Hepatocyte (in vitro differentiated cells): ENCODE measurements at regions not wholly inside any gene's neighbourhood (a gene's known extent, or its start where the extent isn't known, plus 50 kb on each side); places are given as distances from the start of the nearest gene placed in this dataset.

Source experiments
- EZH2 ChIP-seq: fragments of 200-600 bp; sonication (generic); IDR thresholded peaks from 2 replicates; pipeline ENCODE4 v1.6.1; 2016; ENCODE audit warnings: antibody characterized with exemption, mild to moderate bottlenecking, borderline replicate concordance
- EZH2phosphoT487 ChIP-seq: fragments of 200-600 bp; sonication (generic); IDR thresholded peaks from one replicate; pipeline ENCODE4 v1.6.1; 2018; ENCODE audit warnings: antibody characterized with exemption, mild to moderate bottlenecking, low read depth, moderate library complexity; ENCODE audit not compliant: unreplicated experiment, severe bottlenecking
- TF ChIP-seq, protein P1 (sequence below): fragments of 200-600 bp; sonication (generic); IDR thresholded peaks from 2 replicates; pipeline ENCODE4 v1.5.1; 2016; ENCODE audit warnings: antibody characterized with exemption, mild to moderate bottlenecking; ENCODE audit not compliant: poor library complexity

DNA sequence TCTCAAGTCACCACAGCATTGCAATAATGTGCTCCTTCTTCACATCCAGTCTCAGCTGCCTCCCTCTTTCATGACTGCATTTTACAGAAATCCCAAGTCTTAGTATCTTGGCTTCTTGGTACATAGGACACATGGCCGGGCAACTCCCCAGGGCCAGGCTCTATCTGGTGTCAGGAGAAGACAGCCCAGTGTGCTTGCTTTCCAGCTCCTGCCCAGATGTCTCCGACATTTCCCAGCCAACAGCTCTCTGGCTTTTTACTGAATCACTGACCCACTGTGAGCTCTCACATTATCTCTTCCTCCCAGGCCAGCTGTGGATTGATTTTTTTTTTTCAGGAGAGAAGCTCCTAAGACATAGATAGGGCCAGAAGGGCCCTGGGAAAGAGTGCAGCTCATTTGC, 346.0 kb upstream of the C11orf87 start:
- TF ChIP-seq, protein P1, sequence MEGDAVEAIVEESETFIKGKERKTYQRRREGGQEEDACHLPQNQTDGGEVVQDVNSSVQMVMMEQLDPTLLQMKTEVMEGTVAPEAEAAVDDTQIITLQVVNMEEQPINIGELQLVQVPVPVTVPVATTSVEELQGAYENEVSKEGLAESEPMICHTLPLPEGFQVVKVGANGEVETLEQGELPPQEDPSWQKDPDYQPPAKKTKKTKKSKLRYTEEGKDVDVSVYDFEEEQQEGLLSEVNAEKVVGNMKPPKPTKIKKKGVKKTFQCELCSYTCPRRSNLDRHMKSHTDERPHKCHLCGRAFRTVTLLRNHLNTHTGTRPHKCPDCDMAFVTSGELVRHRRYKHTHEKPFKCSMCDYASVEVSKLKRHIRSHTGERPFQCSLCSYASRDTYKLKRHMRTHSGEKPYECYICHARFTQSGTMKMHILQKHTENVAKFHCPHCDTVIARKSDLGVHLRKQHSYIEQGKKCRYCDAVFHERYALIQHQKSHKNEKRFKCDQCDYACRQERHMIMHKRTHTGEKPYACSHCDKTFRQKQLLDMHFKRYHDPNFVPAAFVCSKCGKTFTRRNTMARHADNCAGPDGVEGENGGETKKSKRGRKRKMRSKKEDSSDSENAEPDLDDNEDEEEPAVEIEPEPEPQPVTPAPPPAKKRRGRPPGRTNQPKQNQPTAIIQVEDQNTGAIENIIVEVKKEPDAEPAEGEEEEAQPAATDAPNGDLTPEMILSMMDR, result no peak
- TF ChIP-seq EZH2 (no peak), EZH2phosphoT487 (no peak)
